ENCODE measurements at regions not wholly inside any gene's neighbourhood (a gene's known extent, or its start where the extent isn't known, plus 50 kb on each side); places are given as distances from the start of the nearest gene placed in this dataset.

- DNase-seq: no peak
Observed at GRCh38 chr2:173649527-173650219, 295.0 kb downstream of the CDCA7 start.

GRCh38 chr2:173651891-173652290 lies 297.2 kb downstream of the CDCA7 start:
- DNase-seq: no peak

- DNase-seq: no peak
Observed at GRCh38 chr2:173652311-173652710, 297.6 kb downstream of the CDCA7 start.

- no peak for DNase-seq
Observed at GRCh38 chr2:173652767-173653431, 298.2 kb downstream of the CDCA7 start.

- no peak for DNase-seq
Observed at GRCh38 chr2:173653432-173653805, 298.7 kb downstream of the CDCA7 start.

GRCh38 chr2:173654161-173654895 lies 299.7 kb downstream of the CDCA7 start:
- no peak for DNase-seq

GRCh38 chr2:173654896-173655265 lies 300.2 kb downstream of the CDCA7 start:
- DNase-seq: no peak

GRCh38 chr2:173656086-173656485 lies 301.4 kb downstream of the CDCA7 start:
- DNase-seq: no peak

- DNase-seq: no peak
Observed at GRCh38 chr2:173657996-173658717, 303.5 kb downstream of the CDCA7 start.

GRCh38 chr2:173658946-173659371 lies 304.3 kb downstream of the CDCA7 start:
- DNase-seq: no peak

GRCh38 chr2:173659509-173659908 lies 304.8 kb downstream of the CDCA7 start:
- DNase-seq: no peak

GRCh38 chr2:173661586-173661985 lies 303.6 kb downstream of the SP3 start:
- no peak for DNase-seq

- no peak for DNase-seq
Observed at GRCh38 chr2:173663353-173663752, 301.8 kb downstream of the SP3 start.

- no peak for DNase-seq
Observed at GRCh38 chr2:173663835-173664512, 301.2 kb downstream of the SP3 start.

- no peak for DNase-seq
Observed at GRCh38 chr2:173664513-173664910, 300.7 kb downstream of the SP3 start.

- no peak for DNase-seq
Observed at GRCh38 chr2:173666171-173666888, 298.8 kb downstream of the SP3 start.

- no peak for DNase-seq
Observed at GRCh38 chr2:173667014-173667413, 298.2 kb downstream of the SP3 start.

GRCh38 chr2:173667415-173667814 lies 297.8 kb downstream of the SP3 start:
- no peak for DNase-seq

GRCh38 chr2:173669271-173669853 lies 295.8 kb downstream of the SP3 start:
- no peak for DNase-seq

GRCh38 chr2:173669888-173670287 lies 295.3 kb downstream of the SP3 start:
- DNase-seq: no peak

- DNase-seq: no peak
Observed at GRCh38 chr2:173672573-173673340, 292.4 kb downstream of the SP3 start.

Measured in inflammatory macrophage treated with lipopolysaccharide for 4 hours (primary cell).